ENCODE measurements at regions not wholly inside any gene's neighbourhood (a gene's known extent, or its start where the extent isn't known, plus 50 kb on each side); places are given as distances from the start of the nearest gene placed in this dataset.

- H3K9me3 ChIP-seq = peaks cover 25% of the 10 kb centered on the region
- no peak overlapping the region for H3K4me3 ChIP-seq
- H3K4me1 ChIP-seq = no peaks in the 10 kb centered on the region
- H3K27ac ChIP-seq = no peak overlapping the region
- ChIA-PET POLR2A (no interaction called here), CTCF (interaction anchor here (1.8 kb wide), 1 partner anchor 24 kb away, joined by 8 read pairs; no protein-coding TSS in a partner anchor)
- FAIRE-seq (no peak), ATAC-seq (no peak), DNase-seq (ENCODE audit: low read depth in 1 of 2, low spot score in 1 of 2) (no peak)
- H3K4me2 ChIP-seq = no peak overlapping the region
- no peak for TF ChIP-seq HOXA7 (CRISPR knock-in tag; IDR thresholded peaks at IDR 0.05)
- TF ChIP-seq PBX3 (IDR thresholded peaks at IDR 0.05) = no peak
- TF ChIP-seq HMGXB4 (CRISPR knock-in tag; IDR thresholded peaks at IDR 0.05; ENCODE audit: borderline replicate concordance) = no peak
Observed at GRCh38 chr16:87086575-87086974, 230.6 kb downstream of the C16orf95 start.

GRCh38 chr16:87092958-87093357 is 224.2 kb downstream of the C16orf95 start:
- ATAC-seq = no peak
- no peak for FAIRE-seq

More at GRCh38 chr16:87092958-87093357, 224.2 kb downstream of the C16orf95 start:
- DNase-seq (ENCODE audit: low read depth in 1 of 2, low spot score in 1 of 2) = no peak
- WGBS (ENCODE audit: missing lambda C conversion rate) = 55% methylated on average over 5 of the region's 5 CpGs
- TF ChIP-seq ESRRA (IDR thresholded peaks at IDR 0.05; ENCODE audit: borderline replicate concordance, low read length) = no peak
- TF ChIP-seq GATA3 (IDR thresholded peaks at IDR 0.05; ENCODE audit: borderline replicate concordance) = no peak
- TF ChIP-seq CTCF (IDR thresholded peaks at IDR 0.05) = no peak
- no peak for TF ChIP-seq MAZ (IDR thresholded peaks at IDR 0.05; ENCODE audit: borderline replicate concordance, low read depth, low read length)
- TF ChIP-seq FOSL2 (IDR thresholded peaks at IDR 0.05) = no peak
- TF ChIP-seq FOSL2 (CRISPR knock-in tag; IDR thresholded peaks at IDR 0.05) = no peak
- TF ChIP-seq PBX3 (IDR thresholded peaks at IDR 0.05) = no peak
- no peak for TF ChIP-seq FOSB (CRISPR knock-in tag; IDR thresholded peaks at IDR 0.05)
- TF ChIP-seq ZSCAN20 (CRISPR knock-in tag; IDR thresholded peaks at IDR 0.05) = no peak
- TF ChIP-seq BCL3 (IDR thresholded peaks at IDR 0.05) = no peak
- no peak for TF ChIP-seq SMC3 (IDR thresholded peaks at IDR 0.05)
- no peak for TF ChIP-seq EHMT2 (IDR thresholded peaks at IDR 0.05; ENCODE audit: low read depth)
- no peak for TF ChIP-seq RAD21 (conservative IDR thresholded peaks at IDR 0.05 in 1 of 2, IDR thresholded peaks at IDR 0.05 in 1 of 2)
- TF ChIP-seq POLR2AphosphoS2 (conservative IDR thresholded peaks at IDR 0.05; ENCODE audit: low read length) = no peak
- Histone ChIP-seq H3K27ac (no peak overlapping the region), H3K4me1 (no peaks in the 10 kb centered on the region), H3K4me2 (no peak overlapping the region), H3K9me3 (no peaks in the 10 kb centered on the region), H3K4me3 (no peak overlapping the region)
- POLR2A ChIA-PET = no interaction called here
- CTCF ChIA-PET = no interaction called here

All from A549 (cell line).